ENCODE measurements at regions not wholly inside any gene's neighbourhood (a gene's known extent, or its start where the extent isn't known, plus 50 kb on each side); places are given as distances from the start of the nearest gene placed in this dataset.

DNA sequence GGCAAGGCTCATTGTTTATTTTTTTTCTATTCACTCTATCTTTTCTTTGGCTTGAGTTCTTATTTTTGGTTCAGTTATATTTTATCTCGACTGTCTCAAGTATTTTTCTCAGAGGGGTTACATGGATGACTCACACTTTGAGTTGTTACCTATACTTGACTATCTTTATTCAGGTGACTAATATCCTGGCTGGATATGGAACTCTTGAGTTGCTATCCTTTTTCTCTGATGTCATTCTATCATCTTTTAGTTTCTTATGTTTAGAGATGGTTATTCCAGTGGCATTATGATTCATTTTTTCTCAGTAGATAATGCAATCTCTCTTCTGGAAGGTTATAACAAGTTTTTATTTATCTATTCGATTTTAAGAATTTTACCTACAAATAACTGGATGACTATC lies 117.9 kb downstream of the COX18 start:
- Histone ChIP-seq H3K27ac (no peak overlapping the region), H3K79me2 (ENCODE audit: insufficient read depth) (no peaks in the 10 kb centered on the region), H4K20me1 (ENCODE audit: insufficient read depth) (no peaks in the 10 kb centered on the region), H3K9me2 (ENCODE audit: insufficient read depth) (no peaks in the 10 kb centered on the region), H3K27me3 (replicated peaks; ENCODE audit: insufficient read depth) (no peaks in the 10 kb centered on the region), H3K9me3 (ENCODE audit: low read depth) (no peaks in the 10 kb centered on the region), H3F3A (ENCODE audit: insufficient read depth) (no peaks in the 10 kb centered on the region), H2AFZ (no peak overlapping the region), H3K4me2 (ENCODE audit: unreplicated experiment) (no peak overlapping the region), H3K4me1 (ENCODE audit: insufficient read depth) (no peaks in the 10 kb centered on the region), H3K9ac (no peak overlapping the region), H3K36me3 (ENCODE audit: low read depth) (no peaks in the 10 kb centered on the region), H3K4me3 (no peak overlapping the region)
- DNase-seq, result no peak
- in situ Hi-C loops (cut with MboI), result no loop called here
- 66 to 68% methylated on average over 2 of the region's 2 CpGs for WGBS, 2 experiments (ENCODE audit: low coverage in 1 of 2, low lambda C conversion rate in 2 of 2, missing lambda C conversion rate in 2 of 2)
- TF ChIP-seq EZH2 (IDR thresholded peaks at IDR 0.05; ENCODE audit: insufficient read depth, poor library complexity, severe bottlenecking), result no peak

DNA sequence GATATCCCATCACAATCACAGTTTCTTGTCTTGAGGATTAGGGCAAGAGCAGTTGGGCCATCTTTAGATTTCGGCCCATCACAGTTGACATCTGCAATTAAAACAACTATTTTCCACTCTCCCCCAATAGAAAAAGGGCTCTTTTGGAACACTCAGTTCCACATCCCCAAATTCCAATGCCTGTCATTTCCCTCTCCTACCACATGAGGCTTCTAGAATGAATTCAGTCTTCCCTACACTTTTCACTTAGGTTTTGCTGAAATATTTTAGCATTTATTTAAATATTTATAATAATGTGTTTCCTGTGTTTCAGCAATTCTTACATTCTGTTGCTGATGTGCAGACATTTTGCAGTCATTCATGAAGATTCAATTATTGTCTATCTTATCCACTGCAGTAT lies 118.4 kb downstream of the COX18 start:
- no peaks in the 10 kb centered on the region for H3K9me3 ChIP-seq (ENCODE audit: low read depth)
- H3K4me3 ChIP-seq, result no peak overlapping the region

DNA sequence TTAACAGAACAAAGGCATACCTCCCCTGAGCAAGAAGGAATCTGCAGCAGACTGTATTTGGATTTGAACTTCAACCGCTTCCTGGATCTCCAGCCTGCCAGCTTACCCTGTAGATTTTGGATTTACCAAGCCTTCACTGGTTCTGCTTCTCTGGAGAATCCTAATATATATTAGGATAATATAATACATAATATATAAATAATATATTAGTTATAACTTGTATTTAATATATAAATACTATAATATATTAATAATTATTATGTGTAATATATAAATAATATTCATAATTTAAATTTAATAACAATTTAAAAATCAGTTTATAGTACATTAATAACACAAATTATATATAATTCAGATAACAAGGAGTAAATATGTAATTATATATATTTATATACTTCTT lies 121.4 kb downstream of the COX18 start:
- H3K79me2 ChIP-seq (ENCODE audit: insufficient read depth), result no peaks in the 10 kb centered on the region
- H3K9me2 ChIP-seq (ENCODE audit: insufficient read depth), result no peaks in the 10 kb centered on the region
- no peaks in the 10 kb centered on the region for H3K27me3 ChIP-seq (replicated peaks; ENCODE audit: insufficient read depth)
- no peak for DNase-seq
- no peaks in the 10 kb centered on the region for H3K36me3 ChIP-seq (ENCODE audit: low read depth)
- TF ChIP-seq EZH2phosphoT487 (IDR thresholded peaks at IDR 0.05; ENCODE audit: insufficient read depth, low read depth) (no peak), EZH2 (IDR thresholded peaks at IDR 0.05; ENCODE audit: insufficient read depth, poor library complexity, severe bottlenecking) (no peak)
- H4K20me1 ChIP-seq (ENCODE audit: insufficient read depth), result no peaks in the 10 kb centered on the region
- H3K4me3 ChIP-seq, result no peak overlapping the region
- no peak overlapping the region for H3K9ac ChIP-seq
- H3K4me1 ChIP-seq (ENCODE audit: insufficient read depth), result no peaks in the 10 kb centered on the region
- H3K9me3 ChIP-seq (ENCODE audit: low read depth), result no peaks in the 10 kb centered on the region
- in situ Hi-C loops (cut with MboI), result no loop called here
- WGBS, 2 experiments (ENCODE audit: low coverage in 1 of 2, low lambda C conversion rate in 2 of 2, missing lambda C conversion rate in 2 of 2), result 27 to 61% methylated on average over 1 of the region's 1 CpG
- H2AFZ ChIP-seq, result no peak overlapping the region
- no peak overlapping the region for H3K4me2 ChIP-seq (ENCODE audit: unreplicated experiment)
- H3K27ac ChIP-seq, result no peak overlapping the region
- H3F3A ChIP-seq (ENCODE audit: insufficient read depth), result no peaks in the 10 kb centered on the region

More for the DNA sequence above, 118.4 kb downstream of the COX18 start:
- TF ChIP-seq EZH2 (IDR thresholded peaks at IDR 0.05; ENCODE audit: insufficient read depth, poor library complexity, severe bottlenecking) (no peak), EZH2phosphoT487 (IDR thresholded peaks at IDR 0.05; ENCODE audit: insufficient read depth, low read depth) (no peak)
- Histone ChIP-seq H3K36me3 (ENCODE audit: low read depth) (no peaks in the 10 kb centered on the region), H3K9ac (no peak overlapping the region), H3K4me1 (ENCODE audit: insufficient read depth) (no peaks in the 10 kb centered on the region), H2AFZ (no peak overlapping the region), H4K20me1 (ENCODE audit: insufficient read depth) (no peaks in the 10 kb centered on the region), H3K4me2 (ENCODE audit: unreplicated experiment) (no peak overlapping the region), H3K27me3 (replicated peaks; ENCODE audit: insufficient read depth) (no peaks in the 10 kb centered on the region), H3K9me2 (ENCODE audit: insufficient read depth) (no peaks in the 10 kb centered on the region), H3F3A (ENCODE audit: insufficient read depth) (no peaks in the 10 kb centered on the region), H3K79me2 (ENCODE audit: insufficient read depth) (no peaks in the 10 kb centered on the region), H3K27ac (no peak overlapping the region)
- no peak for DNase-seq
- in situ Hi-C loops (cut with MboI), result no loop called here
- WGBS, 2 experiments (ENCODE audit: low coverage in 1 of 2, low lambda C conversion rate in 2 of 2, missing lambda C conversion rate in 2 of 2), result 87 to 94% methylated on average over 1 of the region's 1 CpG

DNA sequence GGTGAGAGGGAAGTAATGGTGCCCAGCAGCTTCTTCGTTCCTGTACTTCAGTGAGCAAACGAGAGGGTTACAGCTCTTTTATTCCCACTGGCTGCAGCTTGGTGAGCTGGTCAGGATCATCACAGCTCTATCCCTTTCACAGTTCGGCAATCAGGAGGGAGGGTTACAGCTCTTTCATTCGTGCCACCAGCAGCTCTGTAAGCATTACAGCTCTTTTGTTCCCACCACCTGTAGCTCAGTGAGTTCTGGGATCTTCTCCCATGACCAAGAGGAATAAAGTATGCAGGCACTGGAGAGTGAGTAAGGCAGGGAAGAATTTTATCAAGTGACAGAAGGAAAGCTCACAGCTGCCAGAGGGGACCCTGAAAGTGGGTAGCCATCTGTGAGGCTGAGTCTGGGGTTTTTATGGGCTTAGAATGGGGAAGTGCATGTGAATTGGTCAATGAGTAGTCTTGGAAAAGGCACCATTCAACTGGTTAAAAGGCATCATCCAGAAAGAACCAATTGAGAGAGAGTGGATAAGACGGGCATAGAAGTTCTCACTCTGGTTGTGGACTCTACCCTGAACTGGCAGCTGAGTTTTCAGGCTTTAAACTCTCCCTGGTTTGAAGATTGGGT lies 123.7 kb downstream of the COX18 start:
- Histone ChIP-seq H3K27me3 (replicated peaks; ENCODE audit: insufficient read depth) (no peaks in the 10 kb centered on the region), H3K9me3 (ENCODE audit: low read depth) (no peaks in the 10 kb centered on the region)
- in situ Hi-C loops (cut with MboI), result no loop called here

DNA sequence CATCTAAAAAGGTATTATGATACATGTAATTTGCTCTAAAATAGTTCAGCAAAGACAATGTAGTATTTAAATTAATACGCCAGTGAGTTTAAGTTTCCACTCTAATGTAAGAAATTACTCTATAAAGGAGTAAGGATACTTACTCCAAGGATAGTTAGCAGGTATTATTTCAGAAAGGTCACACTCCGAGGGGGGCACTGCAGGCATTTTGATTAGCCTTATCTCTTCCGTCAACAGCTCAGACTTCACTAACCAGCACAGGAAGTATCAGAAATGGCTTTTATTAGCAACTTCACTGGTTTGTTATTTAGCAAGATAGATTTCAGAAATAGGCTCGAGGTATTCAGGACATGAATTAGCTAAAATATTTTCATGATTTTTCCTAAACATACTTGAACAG lies 127.0 kb downstream of the COX18 start:
- H3K9ac ChIP-seq, result no peak overlapping the region
- in situ Hi-C loops (cut with MboI), result no loop called here
- WGBS, 2 experiments (ENCODE audit: low coverage in 1 of 2, low lambda C conversion rate in 2 of 2, missing lambda C conversion rate in 2 of 2), result 58 to 61% methylated on average over 4 of the region's 4 CpGs
- H4K20me1 ChIP-seq (ENCODE audit: insufficient read depth), result no peaks in the 10 kb centered on the region
- DNase-seq, result no peak
- no peak for TF ChIP-seq EZH2phosphoT487 (IDR thresholded peaks at IDR 0.05; ENCODE audit: insufficient read depth, low read depth)
- TF ChIP-seq EZH2 (IDR thresholded peaks at IDR 0.05; ENCODE audit: insufficient read depth, poor library complexity, severe bottlenecking), result no peak
- H3K36me3 ChIP-seq (ENCODE audit: low read depth), result no peaks in the 10 kb centered on the region
- 0 out of 2 replicates have a peak, but pooled peaks cover 4% of the 10 kb centered on the region for H3K4me1 ChIP-seq (ENCODE audit: insufficient read depth)
- no peak overlapping the region for H2AFZ ChIP-seq
- H3K4me2 ChIP-seq (ENCODE audit: unreplicated experiment), result no peak overlapping the region
- no peaks in the 10 kb centered on the region for H3K9me3 ChIP-seq (ENCODE audit: low read depth)
- H3K27ac ChIP-seq, result no peak overlapping the region
- no peaks in the 10 kb centered on the region for H3K27me3 ChIP-seq (replicated peaks; ENCODE audit: insufficient read depth)
- H3K9me2 ChIP-seq (ENCODE audit: insufficient read depth), result no peaks in the 10 kb centered on the region
- H3F3A ChIP-seq (ENCODE audit: insufficient read depth), result no peaks in the 10 kb centered on the region
- no peak overlapping the region for H3K4me3 ChIP-seq
- H3K79me2 ChIP-seq (ENCODE audit: insufficient read depth), result no peaks in the 10 kb centered on the region

More for the DNA sequence above, 123.7 kb downstream of the COX18 start:
- Histone ChIP-seq H3K4me1 (ENCODE audit: insufficient read depth) (0 out of 2 replicates have a peak, but pooled peaks cover under 1% of the 10 kb centered on the region), H3K27ac (no peak overlapping the region), H3K4me2 (ENCODE audit: unreplicated experiment) (no peak overlapping the region), H3K9me2 (ENCODE audit: insufficient read depth) (no peaks in the 10 kb centered on the region), H4K20me1 (ENCODE audit: insufficient read depth) (no peaks in the 10 kb centered on the region), H3K9ac (no peak overlapping the region), H3F3A (ENCODE audit: insufficient read depth) (no peaks in the 10 kb centered on the region), H3K79me2 (ENCODE audit: insufficient read depth) (no peaks in the 10 kb centered on the region), H3K36me3 (ENCODE audit: low read depth) (no peaks in the 10 kb centered on the region), H2AFZ (no peak overlapping the region), H3K4me3 (no peak overlapping the region)
- TF ChIP-seq EZH2phosphoT487 (IDR thresholded peaks at IDR 0.05; ENCODE audit: insufficient read depth, low read depth) (no peak), EZH2 (IDR thresholded peaks at IDR 0.05; ENCODE audit: insufficient read depth, poor library complexity, severe bottlenecking) (no peak)
- WGBS, 2 experiments (ENCODE audit: low coverage in 1 of 2, low lambda C conversion rate in 2 of 2, missing lambda C conversion rate in 2 of 2), result 47 to 51% methylated on average over 5 of the region's 5 CpGs
- DNase-seq, result no peak
